GM19452 (cell line): ENCODE measurements at regions not wholly inside any gene's neighbourhood (a gene's known extent, or its start where the extent isn't known, plus 50 kb on each side); places are given as distances from the start of the nearest gene placed in this dataset.
"Not testable (repeated sequence)": the region's sequence is repeated elsewhere in the genome, so short reads cannot be mapped to it uniquely, and the experiment has no call there.

ENCODE experiments used
- ATAC-seq: cut with Tn5 transposase; IDR thresholded peaks from one replicate; pipeline ENCODE4 v1.9.1; 2021; ENCODE audit not compliant: unreplicated experiment

- ATAC-seq: no peak
Observed at GRCh38 chr6:67458265-67458664, 1176.8 kb upstream of the ADGRB3 start.

GRCh38 chr6:67451874-67452273 is 1183.2 kb upstream of the ADGRB3 start:
- ATAC-seq: no peak

- no peak for ATAC-seq
Observed at GRCh38 chr6:67450641-67451040, 1184.4 kb upstream of the ADGRB3 start.

GRCh38 chr6:67449602-67450001 is 1185.5 kb upstream of the ADGRB3 start:
- ATAC-seq: no peak

- ATAC-seq: no peak
Observed at GRCh38 chr6:67433124-67433523, 1202.0 kb upstream of the ADGRB3 start.

DNA sequence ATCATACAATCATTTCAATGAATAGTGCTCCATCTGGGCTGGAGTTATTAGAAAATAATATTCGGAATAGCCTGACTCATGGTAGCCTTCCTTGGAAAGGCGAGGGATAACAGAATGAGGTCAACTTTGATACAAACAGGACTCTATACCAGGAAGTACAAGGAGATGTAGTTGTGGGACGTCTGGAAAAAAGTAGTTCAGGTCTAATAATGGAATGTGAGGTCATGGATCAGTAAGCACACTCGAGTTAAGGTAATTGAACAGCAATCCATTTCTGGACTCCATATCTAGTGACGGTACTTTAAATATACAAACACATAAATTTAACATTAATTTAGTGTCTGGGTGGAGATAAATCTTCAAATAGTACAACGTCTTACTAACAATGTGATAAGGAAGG is 1204.0 kb upstream of the ADGRB3 start:
- no peak for ATAC-seq

GRCh38 chr6:67426686-67427085 is 1208.4 kb upstream of the ADGRB3 start:
- not testable (repeated sequence) for ATAC-seq

DNA sequence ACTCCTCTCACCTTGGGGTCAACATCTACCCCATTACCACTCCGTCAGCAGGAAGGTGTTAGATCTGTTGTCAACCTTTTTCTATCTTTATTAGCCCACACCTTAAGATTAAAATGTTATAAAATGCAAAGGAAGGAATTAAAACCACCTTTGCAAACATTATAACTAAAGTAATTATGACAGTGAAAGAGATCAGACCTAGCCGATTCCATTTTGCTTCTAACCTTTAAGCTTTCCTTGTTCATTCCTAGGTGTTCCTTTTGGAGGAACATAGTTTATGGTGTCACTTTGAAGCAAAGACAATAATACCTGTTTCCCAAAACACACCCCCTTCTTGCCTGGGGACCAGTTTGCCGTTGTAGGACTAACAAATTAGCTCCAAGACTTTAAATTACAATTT is 1223.0 kb upstream of the ADGRB3 start:
- ATAC-seq: no peak

DNA sequence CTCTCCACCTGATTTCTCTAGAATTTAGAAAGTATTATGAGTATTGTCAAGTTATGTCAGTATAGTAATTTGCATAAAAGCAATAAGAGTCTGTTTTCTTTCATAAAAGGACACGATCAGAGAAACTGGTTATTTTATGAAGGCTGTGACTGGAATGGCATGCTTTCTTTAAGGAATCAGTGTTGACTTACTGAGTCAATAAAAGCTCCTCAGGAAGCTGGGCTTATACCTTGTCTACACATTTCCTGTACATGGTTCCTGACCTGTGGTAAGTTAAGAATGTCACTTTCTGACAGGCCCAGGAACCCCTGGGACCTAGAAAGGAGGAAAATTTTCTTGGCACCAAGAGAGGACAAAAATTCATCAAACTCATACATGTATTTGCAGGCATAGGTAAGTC is 1224.0 kb upstream of the ADGRB3 start:
- no peak for ATAC-seq

- ATAC-seq: no peak
Observed at GRCh38 chr6:67394254-67394653, 1240.8 kb upstream of the ADGRB3 start.

DNA sequence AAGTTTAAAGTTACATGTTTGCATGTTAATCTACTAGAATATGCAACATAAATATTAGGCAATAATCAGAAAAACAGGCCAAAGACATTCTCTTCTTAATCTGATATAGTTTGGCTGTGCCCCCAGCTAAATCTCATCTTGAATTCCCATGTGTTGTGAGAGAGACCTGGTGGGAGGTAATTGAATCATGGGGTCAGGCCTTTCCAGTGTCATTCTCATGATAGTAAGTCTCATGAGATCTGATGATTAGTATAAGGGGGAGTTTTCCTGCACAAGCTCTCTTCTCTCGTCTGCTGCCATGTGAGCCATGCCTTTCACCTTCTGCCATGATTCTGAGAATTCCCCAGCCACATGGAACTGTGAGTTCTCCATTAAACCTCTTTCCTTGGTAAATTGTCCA is 1241.7 kb upstream of the ADGRB3 start:
- no peak for ATAC-seq

- ATAC-seq: no peak
Observed at GRCh38 chr6:67391955-67392354, 1243.1 kb upstream of the ADGRB3 start.

DNA sequence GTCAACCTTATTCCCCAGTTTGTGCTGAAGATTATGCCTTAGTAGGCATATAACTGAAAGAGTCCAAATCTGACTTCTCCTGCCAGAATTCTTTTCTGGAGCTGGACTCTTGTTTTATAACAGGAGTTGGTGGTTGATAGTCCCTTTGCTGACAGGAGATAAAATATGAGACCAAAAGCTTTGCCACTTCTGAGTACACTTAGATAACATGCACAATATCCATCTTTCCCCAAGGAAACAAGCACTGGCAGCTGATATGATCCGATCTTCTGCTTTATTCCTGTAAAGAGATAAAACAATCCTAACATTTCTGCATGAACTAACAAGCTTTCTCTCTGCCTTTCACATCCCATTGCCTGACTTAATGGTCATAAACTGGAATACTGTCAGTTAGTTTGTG is 1265.4 kb upstream of the ADGRB3 start:
- ATAC-seq: no peak

DNA sequence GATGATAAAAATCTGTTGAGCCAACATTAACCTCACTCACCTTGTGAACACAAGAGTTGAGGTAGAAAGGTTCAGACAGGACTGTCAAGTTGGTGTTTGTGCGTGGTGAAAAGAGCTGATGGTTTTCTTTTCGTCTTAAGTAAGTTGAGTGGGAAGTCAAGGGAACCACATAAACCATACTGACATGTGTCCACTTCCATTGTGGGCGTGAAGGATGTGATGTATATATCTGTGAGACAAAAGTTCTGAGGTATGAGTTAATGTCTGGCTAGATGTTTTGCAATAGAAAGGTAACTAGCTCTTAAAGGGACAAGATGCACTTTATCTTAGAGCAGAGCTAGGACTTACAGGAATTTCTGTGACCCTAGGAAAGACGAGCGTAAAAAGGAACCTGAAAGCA is 1272.1 kb upstream of the ADGRB3 start:
- no peak for ATAC-seq

- ATAC-seq: no peak
Observed at GRCh38 chr6:67361264-67361663, 1273.8 kb upstream of the ADGRB3 start.

GRCh38 chr6:67358241-67358640 is 1276.8 kb upstream of the ADGRB3 start:
- no peak for ATAC-seq

GRCh38 chr6:67353861-67354260 is 1281.2 kb upstream of the ADGRB3 start:
- no peak for ATAC-seq

DNA sequence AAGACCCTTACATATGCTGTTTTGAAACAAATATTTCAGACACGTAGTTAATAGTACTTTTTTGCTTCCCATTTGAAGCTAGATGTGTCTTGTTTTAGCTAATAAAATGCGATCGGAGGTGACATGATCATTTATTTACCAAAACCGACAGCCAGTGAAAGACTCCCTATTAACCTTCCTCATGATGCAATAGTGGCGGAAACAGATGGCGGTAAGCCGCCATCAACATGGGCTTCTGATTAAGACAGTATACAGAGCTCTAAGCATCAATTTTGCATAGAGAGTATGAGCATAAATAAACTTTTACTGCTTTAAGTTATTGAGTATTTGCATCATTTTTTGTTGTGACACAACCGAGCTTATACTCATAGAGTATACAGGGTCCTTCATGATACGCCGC is 1282.4 kb upstream of the ADGRB3 start:
- ATAC-seq: no peak

GRCh38 chr6:67350729-67351128 is 1284.4 kb upstream of the ADGRB3 start:
- no peak for ATAC-seq

GRCh38 chr6:67345946-67346345 is 1289.1 kb upstream of the ADGRB3 start:
- ATAC-seq: no peak

GRCh38 chr6:67336014-67336413 is 1299.1 kb upstream of the ADGRB3 start:
- no peak for ATAC-seq

- no peak for ATAC-seq
Observed at GRCh38 chr6:67331304-67331703, 1303.8 kb upstream of the ADGRB3 start.

GRCh38 chr6:67328269-67328668 is 1306.8 kb upstream of the ADGRB3 start:
- ATAC-seq: no peak

DNA sequence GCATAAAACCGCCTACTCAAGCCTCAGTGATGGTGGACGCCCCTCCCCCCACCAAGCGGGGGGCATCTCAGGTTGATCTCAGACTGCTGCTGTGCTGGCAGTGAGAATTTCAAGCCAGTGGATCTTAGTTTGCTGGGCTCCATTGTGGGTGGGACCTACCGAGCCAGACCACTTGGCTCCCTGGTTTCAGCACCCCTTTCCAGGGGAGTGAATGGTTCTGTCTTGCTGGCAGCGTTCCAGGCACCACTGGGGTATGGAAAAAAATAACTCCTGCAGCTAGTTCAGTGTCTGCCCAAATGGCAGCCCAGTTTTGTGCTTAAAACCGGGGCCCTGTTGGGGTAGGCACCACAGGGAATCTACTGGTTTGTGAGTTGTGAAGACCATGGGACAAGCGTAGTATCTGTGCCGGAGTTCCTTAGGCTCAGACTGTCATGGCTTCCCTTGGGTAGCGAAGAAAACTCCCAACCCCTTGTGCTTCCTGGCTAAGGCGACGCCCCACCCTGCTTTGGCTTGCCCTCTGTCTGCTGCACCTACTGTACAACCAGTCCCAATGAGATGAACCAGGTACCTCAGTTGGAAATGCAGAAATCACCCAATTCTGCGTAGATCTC is 1334.5 kb upstream of the ADGRB3 start:
- no peak for ATAC-seq
